ENCODE measurements at regions not wholly inside any gene's neighbourhood (a gene's known extent, or its start where the extent isn't known, plus 50 kb on each side); places are given as distances from the start of the nearest gene placed in this dataset.

DNA sequence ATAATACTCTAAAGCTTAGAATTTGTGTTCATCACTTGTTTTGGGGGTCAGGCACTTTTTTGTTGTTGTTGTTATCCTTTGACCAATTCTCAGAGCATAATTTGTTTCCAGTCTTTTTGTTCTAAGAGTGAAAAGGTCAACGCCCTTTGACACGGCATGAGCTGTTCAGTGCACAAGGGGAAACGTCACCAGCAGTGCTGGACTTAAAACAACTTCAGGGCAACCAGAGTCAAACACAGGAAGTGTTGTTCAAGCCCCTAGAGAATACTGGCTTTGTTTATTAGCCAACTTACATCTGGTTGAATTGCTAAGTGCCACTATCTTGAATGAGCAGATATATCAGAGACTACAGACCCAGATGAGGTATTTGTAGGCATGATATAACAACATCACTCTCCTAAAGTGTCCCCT lies 368.9 kb downstream of the TMEM161B start:
- Mint-ChIP-seq H3K9me3 (no peaks in the 10 kb centered on the region), H3K27me3 (ENCODE audit: insufficient read depth, low read depth, poor library complexity) (no peaks in the 10 kb centered on the region), H3K4me3 (no peak overlapping the region), H3K4me1 (peaks cover 12% of the 10 kb centered on the region), H3K36me3 (ENCODE audit: low read depth) (no peaks in the 10 kb centered on the region), H3K27ac (peak overlapping the region; percentile 66; the same call in 1 of the 2 replicates)
- Histone ChIP-seq H3K4me1 (ENCODE audit: insufficient read depth) (peaks cover 22% of the 10 kb centered on the region), H3K27ac (ENCODE audit: low read depth) (no peak overlapping the region), H3F3A (replicated peaks; ENCODE audit: low read depth) (no peaks in the 10 kb centered on the region), H3K27me3 (ENCODE audit: insufficient read depth) (no peaks in the 10 kb centered on the region), H4K20me1 (replicated peaks; ENCODE audit: insufficient read depth) (no peaks in the 10 kb centered on the region), H3K4me2 (no peak overlapping the region; the same call in 1 of the 2 replicates), H2AFZ (no peak overlapping the region), H3K9me2 (ENCODE audit: insufficient read depth) (no peaks in the 10 kb centered on the region), H3K4me3 (no peak overlapping the region), H3K79me2 (replicated peaks; ENCODE audit: insufficient read depth) (no peaks in the 10 kb centered on the region), H3K36me3 (ENCODE audit: insufficient read depth) (no peaks in the 10 kb centered on the region)
- ATAC-seq (no peak; the same call in 2 of the 3 replicates), DNase-seq (ENCODE audit: low spot score) (no peak)
- no peak for TF ChIP-seq JUNB (IDR thresholded peaks at IDR 0.05; ENCODE audit: unreplicated experiment)
- TF ChIP-seq EZH2phosphoT487 (IDR thresholded peaks at IDR 0.05; ENCODE audit: unreplicated experiment), result no peak
- no peak for TF ChIP-seq CREB1 (CRISPR knock-in tag; IDR thresholded peaks at IDR 0.05; ENCODE audit: low read depth)
- no peak for TF ChIP-seq ZNF331 (CRISPR knock-in tag; IDR thresholded peaks at IDR 0.05; ENCODE audit: low read depth)
- no peak for TF ChIP-seq STAT1 (IDR thresholded peaks at IDR 0.05; ENCODE audit: unreplicated experiment)
- TF ChIP-seq EZH2 (IDR thresholded peaks at IDR 0.05; ENCODE audit: low read depth, unreplicated experiment), result no peak
- TF ChIP-seq, protein P1, sequence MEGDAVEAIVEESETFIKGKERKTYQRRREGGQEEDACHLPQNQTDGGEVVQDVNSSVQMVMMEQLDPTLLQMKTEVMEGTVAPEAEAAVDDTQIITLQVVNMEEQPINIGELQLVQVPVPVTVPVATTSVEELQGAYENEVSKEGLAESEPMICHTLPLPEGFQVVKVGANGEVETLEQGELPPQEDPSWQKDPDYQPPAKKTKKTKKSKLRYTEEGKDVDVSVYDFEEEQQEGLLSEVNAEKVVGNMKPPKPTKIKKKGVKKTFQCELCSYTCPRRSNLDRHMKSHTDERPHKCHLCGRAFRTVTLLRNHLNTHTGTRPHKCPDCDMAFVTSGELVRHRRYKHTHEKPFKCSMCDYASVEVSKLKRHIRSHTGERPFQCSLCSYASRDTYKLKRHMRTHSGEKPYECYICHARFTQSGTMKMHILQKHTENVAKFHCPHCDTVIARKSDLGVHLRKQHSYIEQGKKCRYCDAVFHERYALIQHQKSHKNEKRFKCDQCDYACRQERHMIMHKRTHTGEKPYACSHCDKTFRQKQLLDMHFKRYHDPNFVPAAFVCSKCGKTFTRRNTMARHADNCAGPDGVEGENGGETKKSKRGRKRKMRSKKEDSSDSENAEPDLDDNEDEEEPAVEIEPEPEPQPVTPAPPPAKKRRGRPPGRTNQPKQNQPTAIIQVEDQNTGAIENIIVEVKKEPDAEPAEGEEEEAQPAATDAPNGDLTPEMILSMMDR (conservative IDR thresholded peaks at IDR 0.05; ENCODE audit: low read depth in 2 of 2), result no peak
- no peak for TF ChIP-seq NANOG (IDR thresholded peaks at IDR 0.05; ENCODE audit: borderline replicate concordance)

DNA sequence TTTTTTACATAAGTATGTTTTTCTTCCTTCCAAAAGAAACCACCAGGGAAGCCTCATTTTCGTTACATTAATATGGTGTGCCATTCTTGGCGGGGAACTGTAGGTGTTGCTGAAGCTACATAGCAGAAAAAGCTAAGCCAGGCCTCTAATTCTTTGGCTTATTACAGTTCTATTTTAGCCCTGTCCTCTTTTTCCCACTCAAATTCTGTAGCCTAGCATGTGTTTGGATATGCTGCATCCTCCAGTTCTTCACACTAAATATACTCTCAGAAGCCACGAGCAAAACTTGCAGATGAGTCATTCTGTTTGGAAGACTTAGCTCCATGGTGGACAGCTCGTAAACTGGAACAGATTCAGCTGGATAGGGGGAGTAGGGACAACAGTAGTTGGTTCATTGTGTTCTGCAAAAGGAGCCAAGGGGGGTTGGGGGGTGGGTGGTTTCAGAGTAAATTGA lies 369.4 kb downstream of the TMEM161B start:
- no peaks in the 10 kb centered on the region for H3K27me3 ChIP-seq (ENCODE audit: insufficient read depth)
- no peaks in the 10 kb centered on the region for H3K79me2 ChIP-seq (replicated peaks; ENCODE audit: insufficient read depth)
- Mint-ChIP-seq H3K36me3 (ENCODE audit: low read depth) (no peaks in the 10 kb centered on the region), H3K4me1 (peaks cover 12% of the 10 kb centered on the region), H3K27me3 (ENCODE audit: insufficient read depth, low read depth, poor library complexity) (no peaks in the 10 kb centered on the region), H3K9me3 (no peaks in the 10 kb centered on the region), H3K27ac (no peak overlapping the region), H3K4me3 (no peak overlapping the region)
- H3K9me2 ChIP-seq (ENCODE audit: insufficient read depth), result no peaks in the 10 kb centered on the region
- H3K4me2 ChIP-seq, result no peak overlapping the region
- peaks cover 22% of the 10 kb centered on the region for H3K4me1 ChIP-seq (ENCODE audit: insufficient read depth)
- no peak overlapping the region; the same call in 1 of the 2 replicates for H3K27ac ChIP-seq (ENCODE audit: low read depth)
- H3K4me3 ChIP-seq, result no peak overlapping the region
- H2AFZ ChIP-seq, result no peak overlapping the region
- H4K20me1 ChIP-seq (replicated peaks; ENCODE audit: insufficient read depth), result no peaks in the 10 kb centered on the region
- TF ChIP-seq ZNF114 (CRISPR knock-in tag; IDR thresholded peaks at IDR 0.05) (no peak), EZH2phosphoT487 (IDR thresholded peaks at IDR 0.05; ENCODE audit: unreplicated experiment) (no peak)
- TF ChIP-seq, protein P1 (conservative IDR thresholded peaks at IDR 0.05; ENCODE audit: low read depth in 2 of 2), result peak; percentile 39 to 55; a peak in 3 of 4 replicates
- TF ChIP-seq, protein P2, sequence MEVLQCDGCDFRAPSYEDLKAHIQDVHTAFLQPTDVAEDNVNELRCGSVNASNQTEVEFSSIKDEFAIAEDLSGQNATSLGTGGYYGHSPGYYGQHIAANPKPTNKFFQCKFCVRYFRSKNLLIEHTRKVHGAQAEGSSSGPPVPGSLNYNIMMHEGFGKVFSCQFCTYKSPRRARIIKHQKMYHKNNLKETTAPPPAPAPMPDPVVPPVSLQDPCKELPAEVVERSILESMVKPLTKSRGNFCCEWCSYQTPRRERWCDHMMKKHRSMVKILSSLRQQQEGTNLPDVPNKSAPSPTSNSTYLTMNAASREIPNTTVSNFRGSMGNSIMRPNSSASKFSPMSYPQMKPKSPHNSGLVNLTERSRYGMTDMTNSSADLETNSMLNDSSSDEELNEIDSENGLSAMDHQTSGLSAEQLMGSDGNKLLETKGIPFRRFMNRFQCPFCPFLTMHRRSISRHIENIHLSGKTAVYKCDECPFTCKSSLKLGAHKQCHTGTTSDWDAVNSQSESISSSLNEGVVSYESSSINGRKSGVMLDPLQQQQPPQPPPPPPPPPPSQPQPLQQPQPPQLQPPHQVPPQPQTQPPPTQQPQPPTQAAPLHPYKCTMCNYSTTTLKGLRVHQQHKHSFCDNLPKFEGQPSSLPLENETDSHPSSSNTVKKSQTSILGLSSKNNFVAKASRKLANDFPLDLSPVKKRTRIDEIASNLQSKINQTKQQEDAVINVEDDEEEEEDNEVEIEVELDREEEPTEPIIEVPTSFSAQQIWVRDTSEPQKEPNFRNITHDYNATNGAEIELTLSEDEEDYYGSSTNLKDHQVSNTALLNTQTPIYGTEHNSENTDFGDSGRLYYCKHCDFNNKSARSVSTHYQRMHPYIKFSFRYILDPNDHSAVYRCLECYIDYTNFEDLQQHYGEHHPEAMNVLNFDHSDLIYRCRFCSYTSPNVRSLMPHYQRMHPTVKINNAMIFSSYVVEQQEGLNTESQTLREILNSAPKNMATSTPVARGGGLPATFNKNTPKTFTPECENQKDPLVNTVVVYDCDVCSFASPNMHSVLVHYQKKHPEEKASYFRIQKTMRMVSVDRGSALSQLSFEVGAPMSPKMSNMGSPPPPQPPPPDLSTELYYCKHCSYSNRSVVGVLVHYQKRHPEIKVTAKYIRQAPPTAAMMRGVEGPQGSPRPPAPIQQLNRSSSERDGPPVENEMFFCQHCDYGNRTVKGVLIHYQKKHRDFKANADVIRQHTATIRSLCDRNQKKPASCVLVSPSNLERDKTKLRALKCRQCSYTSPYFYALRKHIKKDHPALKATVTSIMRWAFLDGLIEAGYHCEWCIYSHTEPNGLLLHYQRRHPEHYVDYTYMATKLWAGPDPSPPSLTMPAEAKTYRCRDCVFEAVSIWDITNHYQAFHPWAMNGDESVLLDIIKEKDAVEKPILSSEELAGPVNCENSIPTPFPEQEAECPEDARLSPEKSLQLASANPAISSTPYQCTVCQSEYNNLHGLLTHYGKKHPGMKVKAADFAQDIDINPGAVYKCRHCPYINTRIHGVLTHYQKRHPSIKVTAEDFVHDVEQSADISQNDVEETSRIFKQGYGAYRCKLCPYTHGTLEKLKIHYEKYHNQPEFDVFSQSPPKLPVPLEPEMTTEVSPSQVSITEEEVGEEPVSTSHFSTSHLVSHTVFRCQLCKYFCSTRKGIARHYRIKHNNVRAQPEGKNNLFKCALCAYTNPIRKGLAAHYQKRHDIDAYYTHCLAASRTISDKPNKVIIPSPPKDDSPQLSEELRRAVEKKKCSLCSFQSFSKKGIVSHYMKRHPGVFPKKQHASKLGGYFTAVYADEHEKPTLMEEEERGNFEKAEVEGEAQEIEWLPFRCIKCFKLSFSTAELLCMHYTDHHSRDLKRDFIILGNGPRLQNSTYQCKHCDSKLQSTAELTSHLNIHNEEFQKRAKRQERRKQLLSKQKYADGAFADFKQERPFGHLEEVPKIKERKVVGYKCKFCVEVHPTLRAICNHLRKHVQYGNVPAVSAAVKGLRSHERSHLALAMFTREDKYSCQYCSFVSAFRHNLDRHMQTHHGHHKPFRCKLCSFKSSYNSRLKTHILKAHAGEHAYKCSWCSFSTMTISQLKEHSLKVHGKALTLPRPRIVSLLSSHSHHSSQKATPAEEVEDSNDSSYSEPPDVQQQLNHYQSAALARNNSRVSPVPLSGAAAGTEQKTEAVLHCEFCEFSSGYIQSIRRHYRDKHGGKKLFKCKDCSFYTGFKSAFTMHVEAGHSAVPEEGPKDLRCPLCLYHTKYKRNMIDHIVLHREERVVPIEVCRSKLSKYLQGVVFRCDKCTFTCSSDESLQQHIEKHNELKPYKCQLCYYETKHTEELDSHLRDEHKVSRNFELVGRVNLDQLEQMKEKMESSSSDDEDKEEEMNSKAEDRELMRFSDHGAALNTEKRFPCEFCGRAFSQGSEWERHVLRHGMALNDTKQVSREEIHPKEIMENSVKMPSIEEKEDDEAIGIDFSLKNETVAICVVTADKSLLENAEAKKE (CRISPR knock-in tag; IDR thresholded peaks at IDR 0.05), result no peak
- no peaks in the 10 kb centered on the region for H3F3A ChIP-seq (replicated peaks; ENCODE audit: low read depth)
- peak; percentile 23 for DNase-seq (ENCODE audit: low spot score)
- ATAC-seq, result peak; percentile 76
- H3K36me3 ChIP-seq (ENCODE audit: insufficient read depth), result no peaks in the 10 kb centered on the region

Measured in GM23338 (cell line).